Natural killer cell (primary cell): ENCODE measurements at regions not wholly inside any gene's neighbourhood (a gene's known extent, or its start where the extent isn't known, plus 50 kb on each side); places are given as distances from the start of the nearest gene placed in this dataset.

ENCODE experiments used
- ATAC-seq, 3 donors: fragments of 150-1000 bp in 2 of 3; fragments of 200-7000 bp in 1 of 3; cut with Tn5 transposase; 1 replicate in 1 of 3; 2 replicates in 2 of 3; pipeline ENCODE4 v1.10.0; 2021; ENCODE audit warnings: mild to moderate bottlenecking in 2 of 3, moderate library complexity in 2 of 3
- DNase-seq, 2 donors: peaks; one replicate each; pipeline versions ENCODE4 v3.0.0 to v3.0.0-alpha.2; 2013 to 2021; ENCODE audit warnings: mixed read lengths in 1 of 2
- H3K27ac ChIP-seq: one replicate; pipeline ENCODE4 v1.5.1; 2013; ENCODE audit warnings: mild to moderate bottlenecking, low read length
- H3K27me3 ChIP-seq: one replicate; pipeline ENCODE4 v1.6.1; 2013; ENCODE audit warnings: low read length; ENCODE audit not compliant: control insufficient read depth, insufficient read depth
- H3K36me3 ChIP-seq: one replicate; pipeline ENCODE4 v1.6.1; 2013; ENCODE audit warnings: low read length; ENCODE audit not compliant: control insufficient read depth, insufficient read depth
- H3K4me1 ChIP-seq: one replicate; pipeline ENCODE4 v1.6.1; 2013; ENCODE audit warnings: low read length; ENCODE audit not compliant: control insufficient read depth, insufficient read depth
- H3K4me3 ChIP-seq: one replicate; pipeline ENCODE4 v1.5.1; 2013; ENCODE audit warnings: low read length
- H3K9me3 ChIP-seq: one replicate; pipeline ENCODE4 v1.6.1; 2013; ENCODE audit warnings: low read length; ENCODE audit not compliant: control insufficient read depth, insufficient read depth
- H3K27ac Mint-ChIP-seq, 2 donors: one replicate each; pipeline ENCODE4 v1.8.0; 2022; ENCODE audit warnings: mild to moderate bottlenecking in 2 of 2, mixed read lengths in 2 of 2, moderate library complexity in 1 of 2
- H3K27me3 Mint-ChIP-seq, 2 donors: one replicate each; pipeline ENCODE4 v1.8.0; 2022; ENCODE audit warnings: low read depth in 2 of 2, mixed read lengths in 2 of 2
- H3K36me3 Mint-ChIP-seq: one replicate; pipeline ENCODE4 v1.8.0; 2022; ENCODE audit warnings: mixed read lengths
- H3K4me1 Mint-ChIP-seq, 2 donors: one replicate each; pipeline ENCODE4 v1.8.0; 2022; ENCODE audit warnings: mixed read lengths in 2 of 2
- H3K4me3 Mint-ChIP-seq: one replicate; pipeline ENCODE4 v1.8.0; 2022; ENCODE audit warnings: mild to moderate bottlenecking, moderate library complexity, mixed read lengths
- H3K9me3 Mint-ChIP-seq, 2 donors: one replicate each; pipeline ENCODE4 v1.8.0; 2022; ENCODE audit warnings: mixed read lengths in 2 of 2
- CTCF ChIP-seq: fragments of 200-600 bp; IDR thresholded peaks from one replicate; pipeline ENCODE4 v1.8.0; 2022; ENCODE audit warnings: antibody characterized with exemption
- WGBS: methylation state at CpG from one replicate; pipeline ENCODE4 v1.1.7; 2013; ENCODE audit warnings: missing lambda C conversion rate; ENCODE audit not compliant: insufficient coverage; 5-methylcytosine and 5-hydroxymethylcytosine counted together
- intact Hi-C: fragments of 100-400 bp; cut with micrococcal nuclease; formaldehyde crosslinking; loops from one replicate; pipeline ENCODE4 v1.14.2; 2022

- Mint-ChIP-seq H3K9me3 (no peaks in the 10 kb centered on the region), H3K4me1 (no peaks in the 10 kb centered on the region), H3K27me3 (peaks cover 0 to 5% of the 10 kb centered on the region in 2 donors), H3K27ac (no peak overlapping the region), H3K36me3 (no peaks in the 10 kb centered on the region), H3K4me3 (no peak overlapping the region)
- intact Hi-C loops, result no loop called here
- H3K36me3 ChIP-seq, result no peaks in the 10 kb centered on the region
- no peak for DNase-seq
- no peaks in the 10 kb centered on the region for H3K9me3 ChIP-seq
- ATAC-seq, result no peak
- no peak for TF ChIP-seq CTCF
- no peak overlapping the region for H3K4me3 ChIP-seq
- 81% methylated on average over 8 of the region's 8 CpGs for WGBS
- H3K4me1 ChIP-seq, result no peaks in the 10 kb centered on the region
- no peak overlapping the region for H3K27ac ChIP-seq
- H3K27me3 ChIP-seq, result no peaks in the 10 kb centered on the region
These were observed 123.6 kb downstream of the UQCRFS1 start for GRCh38 chr19:29089315-29089870.

GRCh38 chr19:29088761-29089160 is 124.2 kb downstream of the UQCRFS1 start:
- H3K4me3 ChIP-seq, result no peak overlapping the region

GRCh38 chr19:29086646-29087045 is 126.3 kb downstream of the UQCRFS1 start:
- 91% methylated on average over 10 of the region's 10 CpGs for WGBS
- H3K36me3 ChIP-seq, result no peaks in the 10 kb centered on the region
- H3K36me3 Mint-ChIP-seq, result no peaks in the 10 kb centered on the region

More at GRCh38 chr19:29088761-29089160, 124.2 kb downstream of the UQCRFS1 start:
- no peak for DNase-seq
- 93% methylated on average over 9 of the region's 9 CpGs for WGBS
- Mint-ChIP-seq H3K9me3 (no peaks in the 10 kb centered on the region), H3K27ac (no peak overlapping the region), H3K36me3 (no peaks in the 10 kb centered on the region), H3K4me3 (no peak overlapping the region), H3K4me1 (no peaks in the 10 kb centered on the region), H3K27me3 (peaks cover 0 to 7% of the 10 kb centered on the region in 2 donors)
- Histone ChIP-seq H3K27ac (no peak overlapping the region), H3K4me1 (no peaks in the 10 kb centered on the region), H3K27me3 (no peaks in the 10 kb centered on the region), H3K36me3 (no peaks in the 10 kb centered on the region), H3K9me3 (no peaks in the 10 kb centered on the region)
- intact Hi-C loops, result no loop called here
- ATAC-seq, result no peak
- no peak for TF ChIP-seq CTCF

More at GRCh38 chr19:29086646-29087045, 126.3 kb downstream of the UQCRFS1 start:
- intact Hi-C loops, result no loop called here
- no peak for DNase-seq
- Histone ChIP-seq H3K27ac (no peak overlapping the region), H3K4me3 (no peak overlapping the region), H3K27me3 (no peaks in the 10 kb centered on the region), H3K4me1 (no peaks in the 10 kb centered on the region), H3K9me3 (no peaks in the 10 kb centered on the region)
- no peak overlapping the region for H3K4me3 Mint-ChIP-seq
- no peak overlapping the region for H3K27ac Mint-ChIP-seq
- H3K9me3 Mint-ChIP-seq, result no peaks in the 10 kb centered on the region
- H3K4me1 Mint-ChIP-seq, result no peaks in the 10 kb centered on the region
- H3K27me3 Mint-ChIP-seq, result peaks cover 0 to 7% of the 10 kb centered on the region in 2 donors
- TF ChIP-seq CTCF, result no peak
- ATAC-seq, result no peak
